HS-5 (cell line): ENCODE measurements at regions not wholly inside any gene's neighbourhood (a gene's known extent, or its start where the extent isn't known, plus 50 kb on each side); places are given as distances from the start of the nearest gene placed in this dataset.
"Not testable (repeated sequence)": the region's sequence is repeated elsewhere in the genome, so short reads cannot be mapped to it uniquely, and the experiment has no call there.

ENCODE experiments used
- DNase-seq: peaks from one replicate; pipeline ENCODE4 v3.0.0-alpha.2; 2012; ENCODE audit warnings: low read depth

- no peak for DNase-seq
Measured at GRCh38 chr13:58992478-58993042, 1171.2 kb downstream of the DIAPH3 start.

- DNase-seq: no peak
Measured at GRCh38 chr13:58994077-58994476, 1169.7 kb downstream of the DIAPH3 start.

GRCh38 chr13:58994777-58995176 is 1169.0 kb downstream of the DIAPH3 start:
- DNase-seq: no peak

- no peak for DNase-seq
Measured at GRCh38 chr13:58998716-58999115, 1165.0 kb downstream of the DIAPH3 start.

GRCh38 chr13:58999851-59000250 is 1163.9 kb downstream of the DIAPH3 start:
- no peak for DNase-seq

GRCh38 chr13:59000770-59001169 is 1163.0 kb downstream of the DIAPH3 start:
- DNase-seq: no peak

- DNase-seq: no peak
Measured at GRCh38 chr13:59012731-59013130, 1151.0 kb downstream of the DIAPH3 start.

- no peak for DNase-seq
Measured at GRCh38 chr13:59016250-59016649, 1147.5 kb downstream of the DIAPH3 start.

GRCh38 chr13:59024434-59024833 is 1139.3 kb downstream of the DIAPH3 start:
- DNase-seq: no peak

- DNase-seq: no peak
Measured at GRCh38 chr13:59034198-59034597, 1129.5 kb downstream of the DIAPH3 start.

- DNase-seq: no peak
Measured at GRCh38 chr13:59038824-59039223, 1124.9 kb downstream of the DIAPH3 start.

GRCh38 chr13:59043016-59043415 is 1120.7 kb downstream of the DIAPH3 start:
- no peak for DNase-seq

- no peak for DNase-seq
Measured at GRCh38 chr13:59047546-59047945, 1116.2 kb downstream of the DIAPH3 start.

GRCh38 chr13:59061621-59062020 is 1102.1 kb downstream of the DIAPH3 start:
- DNase-seq: no peak

GRCh38 chr13:59064042-59064441 is 1099.7 kb downstream of the DIAPH3 start:
- no peak for DNase-seq

GRCh38 chr13:59076386-59076785 is 1087.3 kb downstream of the DIAPH3 start:
- DNase-seq: not testable (repeated sequence)

- DNase-seq: peak; percentile 73
Measured at GRCh38 chr13:59086147-59086546, 1077.6 kb downstream of the DIAPH3 start.

- DNase-seq: no peak
Measured at GRCh38 chr13:59088716-59089115, 1075.0 kb downstream of the DIAPH3 start.

- no peak for DNase-seq
Measured at GRCh38 chr13:59094181-59094580, 1069.5 kb downstream of the DIAPH3 start.

- no peak for DNase-seq
Measured at GRCh38 chr13:59099182-59099974, 1064.3 kb downstream of the DIAPH3 start.

- DNase-seq: no peak
Measured at GRCh38 chr13:59103004-59103768, 1060.5 kb downstream of the DIAPH3 start.

- DNase-seq: peak; percentile 38
Measured at GRCh38 chr13:59111751-59112171, 1052.0 kb downstream of the DIAPH3 start.

GRCh38 chr13:59112221-59112718 is 1051.5 kb downstream of the DIAPH3 start:
- peak; percentile 60 for DNase-seq
